ENCODE measurements at regions not wholly inside any gene's neighbourhood (a gene's known extent, or its start where the extent isn't known, plus 50 kb on each side); places are given as distances from the start of the nearest gene placed in this dataset.
"Not testable (repeated sequence)": the region's sequence is repeated elsewhere in the genome, so short reads cannot be mapped to it uniquely, and the experiment has no call there.

GRCh38 chr14:105770619-105771216, 244.3 kb downstream of the TMEM121 start:
- H3K27ac ChIP-seq; intact Hi-C loops (cut with DNase I); H3K36me3 ChIP-seq (replicated peaks in 1 of 2); H3K9me3 ChIP-seq (replicated peaks in 1 of 3); H3K4me3 ChIP-seq; H3K27me3 ChIP-seq; DNase-seq; H3K4me1 ChIP-seq (replicated peaks in 1 of 2): not testable (repeated sequence)
- WGBS, 4 donors = 61 to 87% (median 71%) methylated on average over 2 to 13 of the region's 14 CpGs

GRCh38 chr14:105771261-105772226, 245.2 kb downstream of the TMEM121 start:
- DNase-seq; intact Hi-C loops (cut with DNase I): not testable (repeated sequence)
- 72 to 82% (median 79%) methylated on average over 8 to 24 of the region's 35 CpGs for WGBS, 4 donors

DNA sequence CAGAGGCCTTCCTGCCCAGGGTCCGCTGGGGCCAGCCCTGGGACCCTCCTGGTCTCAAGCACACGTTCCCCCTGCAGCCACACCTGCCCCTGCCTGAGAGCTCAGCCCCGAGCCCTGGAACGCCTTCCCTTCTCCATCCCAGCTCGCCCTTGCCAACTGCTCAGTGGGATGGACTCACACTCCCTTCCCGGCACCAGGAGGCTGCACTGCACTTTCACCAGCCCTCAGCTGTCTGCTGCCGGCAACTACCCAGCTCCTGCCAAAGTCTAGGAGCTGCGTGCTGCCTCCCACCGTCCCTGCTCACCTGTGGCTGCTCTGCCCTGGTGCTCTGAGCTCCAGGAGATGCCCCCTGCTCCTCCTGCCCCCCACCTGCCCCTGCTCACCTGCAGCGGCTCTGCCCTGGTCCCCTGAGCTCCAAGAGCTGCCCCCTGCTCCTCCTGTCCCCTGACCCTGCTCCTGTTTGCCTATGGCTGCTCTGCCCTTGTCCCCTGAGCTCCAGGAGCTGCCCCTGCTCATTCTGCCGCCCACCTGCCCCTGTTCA, 246.4 kb downstream of the TMEM121 start:
- H3K9me3 ChIP-seq (replicated peaks in 1 of 3); H3K4me3 ChIP-seq; DNase-seq; H3K27ac ChIP-seq; H3K27me3 ChIP-seq; H3K36me3 ChIP-seq (replicated peaks in 1 of 2); H3K4me1 ChIP-seq (replicated peaks in 1 of 2); intact Hi-C loops (cut with DNase I): not testable (repeated sequence)
- WGBS, 4 donors = 59 to 75% (median 65%) methylated on average over 4 to 11 of the region's 11 CpGs

More at GRCh38 chr14:105771261-105772226, 245.2 kb downstream of the TMEM121 start:
- not testable (repeated sequence) for H3K27me3 ChIP-seq; H3K9me3 ChIP-seq (replicated peaks in 1 of 3); H3K4me1 ChIP-seq (replicated peaks in 1 of 2); H3K4me3 ChIP-seq; H3K27ac ChIP-seq; H3K36me3 ChIP-seq (replicated peaks in 1 of 2)

DNA sequence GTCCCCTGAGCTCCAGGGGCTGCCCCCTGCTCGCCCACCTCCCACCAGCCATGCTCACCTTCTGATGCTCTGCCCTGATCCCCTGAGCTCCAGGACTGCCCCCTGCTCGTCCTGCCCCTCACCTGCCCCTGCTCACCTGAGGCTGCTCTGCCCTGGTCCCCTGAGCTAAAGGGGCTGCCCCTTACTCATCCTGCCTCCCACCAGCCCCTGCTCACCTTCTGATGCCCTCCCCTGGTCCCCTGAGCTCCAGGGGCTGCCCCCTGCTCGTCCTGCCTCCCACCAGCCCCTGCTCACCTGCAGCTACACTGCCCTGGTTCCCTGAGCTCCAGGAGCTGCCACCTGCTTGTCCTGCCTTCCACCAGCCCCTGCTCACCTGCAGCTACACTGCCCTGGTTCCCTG, 247.2 kb downstream of the TMEM121 start:
- no peaks in the 10 kb centered on the region for H3K9me3 ChIP-seq (replicated peaks in 1 of 3)
- no peak overlapping the region for H3K4me3 ChIP-seq
- TF ChIP-seq, protein P1, sequence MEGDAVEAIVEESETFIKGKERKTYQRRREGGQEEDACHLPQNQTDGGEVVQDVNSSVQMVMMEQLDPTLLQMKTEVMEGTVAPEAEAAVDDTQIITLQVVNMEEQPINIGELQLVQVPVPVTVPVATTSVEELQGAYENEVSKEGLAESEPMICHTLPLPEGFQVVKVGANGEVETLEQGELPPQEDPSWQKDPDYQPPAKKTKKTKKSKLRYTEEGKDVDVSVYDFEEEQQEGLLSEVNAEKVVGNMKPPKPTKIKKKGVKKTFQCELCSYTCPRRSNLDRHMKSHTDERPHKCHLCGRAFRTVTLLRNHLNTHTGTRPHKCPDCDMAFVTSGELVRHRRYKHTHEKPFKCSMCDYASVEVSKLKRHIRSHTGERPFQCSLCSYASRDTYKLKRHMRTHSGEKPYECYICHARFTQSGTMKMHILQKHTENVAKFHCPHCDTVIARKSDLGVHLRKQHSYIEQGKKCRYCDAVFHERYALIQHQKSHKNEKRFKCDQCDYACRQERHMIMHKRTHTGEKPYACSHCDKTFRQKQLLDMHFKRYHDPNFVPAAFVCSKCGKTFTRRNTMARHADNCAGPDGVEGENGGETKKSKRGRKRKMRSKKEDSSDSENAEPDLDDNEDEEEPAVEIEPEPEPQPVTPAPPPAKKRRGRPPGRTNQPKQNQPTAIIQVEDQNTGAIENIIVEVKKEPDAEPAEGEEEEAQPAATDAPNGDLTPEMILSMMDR (IDR thresholded peaks at IDR 0.05) = no peak
- TF ChIP-seq POLR2A (IDR thresholded peaks at IDR 0.05) = no peak
- no peaks in the 10 kb centered on the region for H3K36me3 ChIP-seq (replicated peaks in 1 of 2)
- no peak for DNase-seq
- 10 to 30% (median 28%) methylated on average over 2 to 3 of the region's 3 CpGs for WGBS, 4 donors
- H3K4me1 ChIP-seq (replicated peaks in 1 of 2) = no peaks in the 10 kb centered on the region
- no peak overlapping the region for H3K27ac ChIP-seq
- no peaks in the 10 kb centered on the region for H3K27me3 ChIP-seq
- intact Hi-C loops (cut with DNase I) = no loop called here

DNA sequence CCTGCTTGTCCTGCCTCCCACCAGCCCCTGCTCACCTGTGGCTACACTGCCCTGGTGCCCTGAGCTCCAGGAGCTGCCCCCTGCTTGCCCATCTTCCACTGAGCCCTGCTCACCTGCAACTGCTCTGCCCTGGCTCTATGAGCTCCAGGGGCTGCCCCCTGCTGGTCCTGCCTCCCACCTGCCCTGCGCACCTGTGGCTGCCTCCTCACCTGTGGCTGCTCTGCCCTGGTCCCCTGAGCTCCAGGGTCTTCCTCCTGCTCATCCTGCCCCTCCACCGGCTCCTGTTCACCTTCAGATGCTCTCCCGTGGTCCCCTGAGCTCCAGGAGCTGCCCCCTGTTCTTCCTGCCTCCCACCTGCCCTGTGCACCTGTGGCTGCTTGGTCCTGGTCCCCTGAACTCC, 247.6 kb downstream of the TMEM121 start:
- no peak for DNase-seq
- Histone ChIP-seq H3K27ac (no peak overlapping the region), H3K27me3 (no peaks in the 10 kb centered on the region), H3K4me1 (replicated peaks in 1 of 2) (no peaks in the 10 kb centered on the region), H3K9me3 (replicated peaks in 1 of 3) (no peaks in the 10 kb centered on the region), H3K36me3 (replicated peaks in 1 of 2) (no peaks in the 10 kb centered on the region), H3K4me3 (no peak overlapping the region)
- intact Hi-C loops (cut with DNase I) = no loop called here
- WGBS, 4 donors = 42 to 75% (median 62%) methylated on average over 2 to 3 of the region's 3 CpGs
- TF ChIP-seq POLR2A (IDR thresholded peaks at IDR 0.05) = no peak
- TF ChIP-seq, protein P1 (IDR thresholded peaks at IDR 0.05) = no peak

DNA sequence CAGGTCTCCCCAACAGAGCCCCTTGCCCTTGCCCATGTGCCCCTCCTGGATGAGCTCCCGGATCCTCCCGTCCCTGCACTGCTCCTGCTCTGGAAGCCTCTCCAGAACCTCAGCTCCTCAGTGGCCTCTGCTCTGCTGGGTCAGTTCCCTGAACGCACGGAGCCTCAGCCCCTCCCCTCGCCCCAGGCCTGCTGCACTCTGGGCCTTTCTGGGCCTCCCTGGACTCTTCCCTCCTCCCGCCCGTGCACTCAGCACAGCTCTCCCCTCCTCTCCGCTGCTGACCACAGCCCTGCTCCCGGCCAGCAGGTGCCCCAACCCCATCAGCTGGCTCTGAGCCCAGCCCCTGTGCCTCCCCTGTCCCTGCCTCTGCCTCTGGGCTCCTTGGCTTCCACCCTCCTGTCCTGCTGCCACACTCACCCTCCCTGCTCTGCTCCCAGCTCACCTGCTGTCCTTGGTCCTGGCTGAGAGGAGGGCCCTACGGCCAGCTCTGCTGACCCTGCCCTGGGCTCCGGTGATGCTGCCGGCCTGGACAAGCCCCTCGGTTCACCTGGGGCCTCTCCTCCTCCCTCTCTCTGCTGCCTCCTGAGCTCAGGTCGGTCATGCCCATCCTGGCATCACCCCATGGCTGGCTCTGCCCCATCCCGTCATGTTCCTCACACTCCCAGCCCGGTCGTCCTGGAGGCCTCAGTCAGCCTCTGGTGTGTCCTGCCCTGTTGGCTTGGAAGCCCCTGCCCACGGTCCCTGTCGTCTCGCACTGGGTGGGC, 248.4 kb downstream of the TMEM121 start:
- H3K36me3 ChIP-seq (replicated peaks in 1 of 2); H3K4me3 ChIP-seq; H3K27me3 ChIP-seq; H3K27ac ChIP-seq; intact Hi-C loops (cut with DNase I); H3K4me1 ChIP-seq (replicated peaks in 1 of 2); H3K9me3 ChIP-seq (replicated peaks in 1 of 3); DNase-seq: not testable (repeated sequence)
- 58 to 73% (median 69%) methylated on average over 12 to 18 of the region's 20 CpGs for WGBS, 4 donors

- H3K36me3 ChIP-seq (replicated peaks in 1 of 2); H3K4me3 ChIP-seq; H3K9me3 ChIP-seq (replicated peaks in 1 of 3); H3K27ac ChIP-seq; DNase-seq; intact Hi-C loops (cut with DNase I); H3K4me1 ChIP-seq (replicated peaks in 1 of 2); H3K27me3 ChIP-seq: not testable (repeated sequence)
- WGBS, 4 donors = 40 to 71% (median 63%) methylated on average over 8 to 16 of the region's 17 CpGs
Observed at GRCh38 chr14:105775349-105775923, 249.1 kb downstream of the TMEM121 start.

GRCh38 chr14:105776112-105776511, 249.7 kb downstream of the TMEM121 start:
- H3K27ac ChIP-seq; H3K9me3 ChIP-seq (replicated peaks in 1 of 3); intact Hi-C loops (cut with DNase I); H3K27me3 ChIP-seq; H3K4me1 ChIP-seq (replicated peaks in 1 of 2); H3K36me3 ChIP-seq (replicated peaks in 1 of 2); H3K4me3 ChIP-seq; DNase-seq: not testable (repeated sequence)
- 65 to 95% (median 72%) methylated on average over 4 to 6 of the region's 6 CpGs; no CpG with 5 or more reads in 1 of the 4 donors for WGBS, 4 donors
